Activated CD8-positive, alpha-beta T cell treated with anti-CD3 and anti-CD28 coated beads, Interleukin-2, amount 10 ng/mL, durations not matched to agents 7 days and 5 days (primary cell): ENCODE measurements at regions not wholly inside any gene's neighbourhood (a gene's known extent, or its start where the extent isn't known, plus 50 kb on each side); places are given as distances from the start of the nearest gene placed in this dataset.

Experiments used
- ATAC-seq: fragments of 150-1000 bp; cut with Tn5 transposase; one replicate; pipeline ENCODE4 v1.10.0; 2021; ENCODE audit warnings: moderate library complexity
- CTCF ChIA-PET: fragments of 350-600 bp; sonication (Branson Sonifier 250); formaldehyde crosslinking; loops from one replicate; lab custom pipeline; 2021; ENCODE audit warnings: antibody characterized with exemption; lab: Charles Lee
- POLR2A ChIA-PET: fragments of 350-600 bp; sonication (Branson Sonifier 250); formaldehyde crosslinking; loops from one replicate; lab custom pipeline; 2021; ENCODE audit warnings: antibody characterized with exemption; lab: Charles Lee
- DNase-seq: peaks from one replicate; pipeline ENCODE4 v3.0.0-alpha.2; 2020
- H3K27ac Mint-ChIP-seq: one replicate; pipeline ENCODE4 v1.8.0; 2021; ENCODE audit warnings: mild to moderate bottlenecking, mixed read lengths
- H3K27me3 Mint-ChIP-seq: one replicate; pipeline ENCODE4 v1.8.0; 2021; ENCODE audit warnings: low read depth, mixed read lengths
- H3K36me3 Mint-ChIP-seq: one replicate; pipeline ENCODE4 v1.8.0; 2021; ENCODE audit warnings: low read depth, mixed read lengths
- H3K4me1 Mint-ChIP-seq: one replicate; pipeline ENCODE4 v1.8.0; 2021; ENCODE audit warnings: low read depth, mixed read lengths
- H3K4me3 Mint-ChIP-seq: one replicate; pipeline ENCODE4 v1.8.0; 2021; ENCODE audit warnings: mild to moderate bottlenecking, mixed read lengths
- H3K9me3 Mint-ChIP-seq: one replicate; pipeline ENCODE4 v1.8.0; 2022; ENCODE audit warnings: mixed read lengths; ENCODE audit not compliant: insufficient read depth

DNA sequence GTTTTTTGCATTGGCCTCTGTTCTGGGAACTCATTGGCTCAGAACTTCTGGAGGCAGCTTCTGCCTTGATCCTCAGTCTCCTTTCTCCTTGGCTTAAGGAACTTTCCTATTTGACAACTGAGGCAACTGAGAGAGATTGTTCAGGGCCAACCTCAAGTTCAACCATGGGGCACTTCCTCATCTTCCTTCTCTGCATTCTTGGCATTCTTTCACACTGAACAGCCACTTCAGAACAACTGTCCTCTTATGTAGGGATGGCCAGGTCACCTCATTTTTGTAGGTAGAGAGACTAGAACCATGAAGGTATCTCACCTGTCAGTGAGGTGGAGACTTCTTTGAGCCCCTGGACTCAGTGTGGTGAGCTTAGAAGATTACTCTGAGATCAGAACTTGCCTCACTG lies 63.0 kb upstream of the NRXN3 start:
- ATAC-seq (no peak), DNase-seq (no peak)
- no peaks in the 10 kb centered on the region for H3K4me1 Mint-ChIP-seq
- CTCF ChIA-PET: no interaction called here
- H3K27ac Mint-ChIP-seq: no peak overlapping the region
- no peaks in the 10 kb centered on the region for H3K27me3 Mint-ChIP-seq
- H3K4me3 Mint-ChIP-seq: no peak overlapping the region
- no peaks in the 10 kb centered on the region for H3K9me3 Mint-ChIP-seq
- POLR2A ChIA-PET: no interaction called here
- no peaks in the 10 kb centered on the region for H3K36me3 Mint-ChIP-seq

DNA sequence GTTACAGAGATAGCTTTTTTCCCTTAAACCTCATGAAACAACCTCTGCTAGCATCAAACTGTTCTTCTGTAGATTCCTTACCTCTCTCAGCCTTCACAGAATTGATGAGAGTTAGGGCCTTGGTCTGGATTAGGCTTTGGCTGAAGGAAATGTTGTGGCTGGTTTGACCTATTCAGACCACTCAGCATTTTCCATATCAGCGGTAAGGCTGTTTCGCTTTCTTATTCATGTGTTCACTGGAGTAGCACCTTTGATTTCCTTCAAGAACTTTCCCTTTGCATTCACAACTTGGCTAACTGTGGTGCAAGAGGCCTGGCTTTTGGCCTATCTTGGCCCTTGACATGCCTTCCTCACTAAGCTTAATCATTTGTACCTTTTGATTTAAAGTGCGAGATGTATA lies 50.7 kb upstream of the NRXN3 start:
- no peak overlapping the region for H3K27ac Mint-ChIP-seq
- DNase-seq (no peak), ATAC-seq (no peak)
- no peak overlapping the region for H3K4me3 Mint-ChIP-seq
- ChIA-PET CTCF (no interaction called here), POLR2A (no interaction called here)
- no peaks in the 10 kb centered on the region for H3K4me1 Mint-ChIP-seq
- no peaks in the 10 kb centered on the region for H3K9me3 Mint-ChIP-seq
- H3K36me3 Mint-ChIP-seq: no peaks in the 10 kb centered on the region
- no peaks in the 10 kb centered on the region for H3K27me3 Mint-ChIP-seq
